Keratinocyte (primary cell): ENCODE measurements at regions not wholly inside any gene's neighbourhood (a gene's known extent, or its start where the extent isn't known, plus 50 kb on each side); places are given as distances from the start of the nearest gene placed in this dataset.

Experiments used
- CTCF ChIP-seq, 3 experiments: IDR thresholded peaks in 1 of 3; conservative IDR thresholded peaks in 1 of 3; optimal IDR thresholded peaks in 1 of 3; 2 replicates in 2 of 3; 3 replicates in 1 of 3; pipeline versions ENCODE3 to v1.5.1; 2011; ENCODE audit warnings: low read length in 3 of 3, mild to moderate bottlenecking in 3 of 3, moderate library complexity in 2 of 3, control low read depth in 1 of 3, inconsistent platforms in 1 of 3; ENCODE audit not compliant: insufficient read depth in 2 of 3; ENCODE audit errors: extremely low read depth in 1 of 3
- EZH2 ChIP-seq: IDR thresholded peaks from one replicate; pipeline ENCODE4 v1.6.1; 2012; ENCODE audit warnings: inconsistent platforms, mild to moderate bottlenecking, low read length, moderate library complexity

GRCh38 chr11:80109652-80110051 is 668.8 kb upstream of the TENM4 start:
- TF ChIP-seq CTCF (optimal IDR thresholded peaks at IDR 0.05 in 1 of 3, IDR thresholded peaks at IDR 0.05 in 1 of 3, conservative IDR thresholded peaks at IDR 0.05 in 1 of 3; ENCODE audit: extremely low read depth in 1 of 3, insufficient read depth in 2 of 3, low read length in 3 of 3) (no peak), EZH2 (no peak)
